ENCODE measurements at regions not wholly inside any gene's neighbourhood (a gene's known extent, or its start where the extent isn't known, plus 50 kb on each side); places are given as distances from the start of the nearest gene placed in this dataset.

DNA sequence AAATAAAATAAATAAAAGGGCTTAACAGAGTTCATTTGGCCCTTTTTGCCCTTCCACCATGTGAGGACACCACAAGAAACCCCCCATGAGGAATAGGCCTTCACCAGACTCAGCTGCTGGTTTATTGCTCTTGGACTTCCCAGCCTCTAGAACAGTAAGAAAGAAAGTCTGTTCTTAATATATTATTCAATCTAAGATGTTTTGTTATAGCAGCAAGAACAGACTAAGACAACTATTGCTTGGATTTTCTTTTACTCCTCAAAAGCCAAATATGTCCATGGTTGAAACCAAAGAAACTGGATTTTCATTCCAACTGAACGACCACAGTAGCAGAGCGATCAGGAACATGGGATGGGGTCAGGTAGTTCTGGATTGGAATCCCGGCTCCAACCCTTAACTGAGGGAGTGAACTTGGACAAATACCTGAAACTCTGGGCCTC lies 157.2 kb upstream of the EEA1 start:
- Histone ChIP-seq H3F3A (ENCODE audit: insufficient read depth, low read length, poor library complexity, severe bottlenecking) (no peaks in the 10 kb centered on the region), H3K9me2 (ENCODE audit: insufficient read depth, low read length) (no peaks in the 10 kb centered on the region), H2AFZ (ENCODE audit: low read depth, low read length) (no peak overlapping the region), H3K36me3 (ENCODE audit: insufficient read depth, low read length) (no peaks in the 10 kb centered on the region), H3K27ac (ENCODE audit: low read length) (no peak overlapping the region), H3K9me3 (ENCODE audit: low read length) (no peaks in the 10 kb centered on the region), H3K4me3 (ENCODE audit: low read length) (no peak overlapping the region), H3K79me2 (replicated peaks; ENCODE audit: insufficient read depth, low read length) (no peaks in the 10 kb centered on the region), H3K27me3 (ENCODE audit: insufficient read depth, low read depth, low read length) (no peaks in the 10 kb centered on the region), H4K20me1 (ENCODE audit: insufficient read depth) (no peaks in the 10 kb centered on the region), H3K4me2 (ENCODE audit: low read length) (no peak overlapping the region), H3K9ac (ENCODE audit: low read length) (no peak overlapping the region)
- TF ChIP-seq SMC3 (conservative IDR thresholded peaks at IDR 0.05; ENCODE audit: poor library complexity) (no peak), POLR2AphosphoS5 (IDR thresholded peaks at IDR 0.05) (no peak), EP300 (conservative IDR thresholded peaks at IDR 0.05; ENCODE audit: poor library complexity, severe bottlenecking) (no peak), TAF1 (IDR thresholded peaks at IDR 0.05; ENCODE audit: low read depth) (no peak), MXI1 (conservative IDR thresholded peaks at IDR 0.05; ENCODE audit: poor library complexity, severe bottlenecking) (no peak), EZH2 (IDR thresholded peaks at IDR 0.05; ENCODE audit: borderline replicate concordance, insufficient read depth, low read length, poor library complexity, severe bottlenecking) (no peak), RAD21 (conservative IDR thresholded peaks at IDR 0.05) (no peak)
- TF ChIP-seq, protein P1, sequence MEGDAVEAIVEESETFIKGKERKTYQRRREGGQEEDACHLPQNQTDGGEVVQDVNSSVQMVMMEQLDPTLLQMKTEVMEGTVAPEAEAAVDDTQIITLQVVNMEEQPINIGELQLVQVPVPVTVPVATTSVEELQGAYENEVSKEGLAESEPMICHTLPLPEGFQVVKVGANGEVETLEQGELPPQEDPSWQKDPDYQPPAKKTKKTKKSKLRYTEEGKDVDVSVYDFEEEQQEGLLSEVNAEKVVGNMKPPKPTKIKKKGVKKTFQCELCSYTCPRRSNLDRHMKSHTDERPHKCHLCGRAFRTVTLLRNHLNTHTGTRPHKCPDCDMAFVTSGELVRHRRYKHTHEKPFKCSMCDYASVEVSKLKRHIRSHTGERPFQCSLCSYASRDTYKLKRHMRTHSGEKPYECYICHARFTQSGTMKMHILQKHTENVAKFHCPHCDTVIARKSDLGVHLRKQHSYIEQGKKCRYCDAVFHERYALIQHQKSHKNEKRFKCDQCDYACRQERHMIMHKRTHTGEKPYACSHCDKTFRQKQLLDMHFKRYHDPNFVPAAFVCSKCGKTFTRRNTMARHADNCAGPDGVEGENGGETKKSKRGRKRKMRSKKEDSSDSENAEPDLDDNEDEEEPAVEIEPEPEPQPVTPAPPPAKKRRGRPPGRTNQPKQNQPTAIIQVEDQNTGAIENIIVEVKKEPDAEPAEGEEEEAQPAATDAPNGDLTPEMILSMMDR (IDR thresholded peaks at IDR 0.05; ENCODE audit: poor library complexity, severe bottlenecking), result no peak
- TF ChIP-seq, protein P2, sequence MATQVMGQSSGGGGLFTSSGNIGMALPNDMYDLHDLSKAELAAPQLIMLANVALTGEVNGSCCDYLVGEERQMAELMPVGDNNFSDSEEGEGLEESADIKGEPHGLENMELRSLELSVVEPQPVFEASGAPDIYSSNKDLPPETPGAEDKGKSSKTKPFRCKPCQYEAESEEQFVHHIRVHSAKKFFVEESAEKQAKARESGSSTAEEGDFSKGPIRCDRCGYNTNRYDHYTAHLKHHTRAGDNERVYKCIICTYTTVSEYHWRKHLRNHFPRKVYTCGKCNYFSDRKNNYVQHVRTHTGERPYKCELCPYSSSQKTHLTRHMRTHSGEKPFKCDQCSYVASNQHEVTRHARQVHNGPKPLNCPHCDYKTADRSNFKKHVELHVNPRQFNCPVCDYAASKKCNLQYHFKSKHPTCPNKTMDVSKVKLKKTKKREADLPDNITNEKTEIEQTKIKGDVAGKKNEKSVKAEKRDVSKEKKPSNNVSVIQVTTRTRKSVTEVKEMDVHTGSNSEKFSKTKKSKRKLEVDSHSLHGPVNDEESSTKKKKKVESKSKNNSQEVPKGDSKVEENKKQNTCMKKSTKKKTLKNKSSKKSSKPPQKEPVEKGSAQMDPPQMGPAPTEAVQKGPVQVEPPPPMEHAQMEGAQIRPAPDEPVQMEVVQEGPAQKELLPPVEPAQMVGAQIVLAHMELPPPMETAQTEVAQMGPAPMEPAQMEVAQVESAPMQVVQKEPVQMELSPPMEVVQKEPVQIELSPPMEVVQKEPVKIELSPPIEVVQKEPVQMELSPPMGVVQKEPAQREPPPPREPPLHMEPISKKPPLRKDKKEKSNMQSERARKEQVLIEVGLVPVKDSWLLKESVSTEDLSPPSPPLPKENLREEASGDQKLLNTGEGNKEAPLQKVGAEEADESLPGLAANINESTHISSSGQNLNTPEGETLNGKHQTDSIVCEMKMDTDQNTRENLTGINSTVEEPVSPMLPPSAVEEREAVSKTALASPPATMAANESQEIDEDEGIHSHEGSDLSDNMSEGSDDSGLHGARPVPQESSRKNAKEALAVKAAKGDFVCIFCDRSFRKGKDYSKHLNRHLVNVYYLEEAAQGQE (IDR thresholded peaks at IDR 0.05; ENCODE audit: borderline replicate concordance), result no peak

DNA sequence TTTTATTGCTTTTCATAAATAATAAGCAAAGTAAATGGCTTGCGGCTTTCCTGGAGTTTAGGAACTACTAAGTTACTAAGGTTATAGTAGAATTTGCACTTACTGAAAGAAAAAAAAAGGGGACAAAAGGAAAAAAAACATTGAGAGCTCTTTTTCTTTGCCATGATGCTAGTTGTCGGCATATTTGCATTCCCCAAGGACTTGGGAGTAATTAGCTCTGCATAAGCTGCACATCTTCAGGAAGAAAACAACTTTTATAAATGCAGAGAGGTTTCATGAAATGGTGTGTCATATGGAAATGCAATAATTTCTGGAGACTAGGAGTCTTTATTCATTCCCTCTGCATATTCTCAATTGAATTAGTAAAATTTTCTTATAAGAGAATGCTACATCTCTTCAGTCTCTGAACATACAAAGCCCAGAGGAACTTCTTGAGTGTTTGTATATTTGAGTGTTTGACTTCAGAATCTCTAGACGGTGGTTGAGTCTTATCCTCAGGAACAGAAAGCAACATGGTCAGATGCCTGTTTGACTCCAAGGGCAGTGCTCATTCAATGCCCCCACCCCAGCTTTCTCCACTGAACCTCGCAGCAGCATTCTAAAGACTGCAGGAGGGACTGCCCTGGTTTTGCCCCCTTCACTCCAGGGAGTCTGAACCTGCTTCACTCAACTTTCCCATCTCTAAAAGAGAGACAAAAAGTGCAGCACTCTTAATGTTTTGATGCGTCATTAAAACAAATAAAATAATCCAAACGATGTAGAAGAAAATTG lies 158.9 kb upstream of the EEA1 start:
- no peak overlapping the region for H3K9ac ChIP-seq (ENCODE audit: low read length)
- H3K9me2 ChIP-seq (ENCODE audit: insufficient read depth, low read length), result no peaks in the 10 kb centered on the region
- no peaks in the 10 kb centered on the region for H3K9me3 ChIP-seq (ENCODE audit: low read length)
- no peak overlapping the region for H2AFZ ChIP-seq (ENCODE audit: low read depth, low read length)
- H3K79me2 ChIP-seq (replicated peaks; ENCODE audit: insufficient read depth, low read length), result no peaks in the 10 kb centered on the region
- H3K4me3 ChIP-seq (ENCODE audit: low read length), result no peak overlapping the region
- H4K20me1 ChIP-seq (ENCODE audit: insufficient read depth), result no peaks in the 10 kb centered on the region
- no peak for TF ChIP-seq RAD21 (conservative IDR thresholded peaks at IDR 0.05)
- no peak for TF ChIP-seq POLR2AphosphoS5 (IDR thresholded peaks at IDR 0.05)
- no peaks in the 10 kb centered on the region for H3K36me3 ChIP-seq (ENCODE audit: insufficient read depth, low read length)
- no peaks in the 10 kb centered on the region for H3K27me3 ChIP-seq (ENCODE audit: insufficient read depth, low read depth, low read length)
- H3K4me2 ChIP-seq (ENCODE audit: low read length), result no peak overlapping the region
- no peak overlapping the region for H3K27ac ChIP-seq (ENCODE audit: low read length)
- H3F3A ChIP-seq (ENCODE audit: insufficient read depth, low read length, poor library complexity, severe bottlenecking), result no peaks in the 10 kb centered on the region

Measured in neural cell (in vitro differentiated cells).